ENCODE measurements at regions not wholly inside any gene's neighbourhood (a gene's known extent, or its start where the extent isn't known, plus 50 kb on each side); places are given as distances from the start of the nearest gene placed in this dataset.
"Not testable (repeated sequence)": the region's sequence is repeated elsewhere in the genome, so short reads cannot be mapped to it uniquely, and the experiment has no call there.

DNA sequence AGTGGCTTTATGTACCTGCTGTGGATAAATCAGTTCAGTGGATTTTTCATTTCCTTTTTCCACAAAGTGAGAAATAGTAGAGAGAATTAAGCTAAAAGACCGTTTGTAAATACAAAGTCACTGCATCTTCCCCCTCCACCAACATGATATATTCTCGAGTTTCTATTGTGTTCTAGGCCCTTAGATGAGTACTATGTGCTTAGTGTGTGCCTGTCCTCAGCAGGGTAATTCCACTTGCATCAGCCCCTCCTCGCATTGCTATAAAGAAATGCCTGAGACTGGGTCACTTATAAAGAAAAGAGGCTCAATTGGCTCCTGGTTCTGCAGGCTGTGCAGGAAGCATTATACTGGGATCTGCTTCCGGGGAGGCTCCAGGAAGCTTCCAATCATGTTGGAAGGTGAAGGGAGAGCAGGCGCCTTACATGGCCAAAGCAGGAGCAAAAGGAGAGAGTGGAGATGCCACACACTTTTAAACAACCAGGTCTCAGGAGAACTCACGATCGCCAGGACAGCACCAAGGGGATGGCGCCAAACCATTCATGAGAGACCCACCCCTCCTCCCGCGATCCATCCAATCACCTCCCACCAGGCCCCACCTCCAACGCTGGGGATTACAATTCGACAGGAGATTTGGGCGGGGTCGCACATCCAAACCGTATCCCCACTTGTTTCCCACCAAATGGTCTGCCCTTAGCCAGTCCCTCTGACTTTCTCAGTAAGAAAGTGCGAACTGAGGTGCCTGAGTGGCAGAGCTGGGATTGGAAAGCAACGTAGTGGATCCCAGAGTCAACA lies 102.3 kb upstream of the ABCC4 start:
- no peak for TF ChIP-seq JUND (IDR thresholded peaks at IDR 0.05; ENCODE audit: low read depth)
- in situ Hi-C loops (cut with HindIII; ENCODE audit: low pct_unique_long_range_greater_than_20kb, low sequenced_read_pairs): no loop called here
- no peak for DNase-seq (ENCODE audit: low read depth in 1 of 2, low spot score in 1 of 2)

GRCh38 chr13:95404141-95404882 lies 103.1 kb upstream of the ABCC4 start:
- TF ChIP-seq JUND (IDR thresholded peaks at IDR 0.05; ENCODE audit: low read depth): no peak
- in situ Hi-C loops (cut with HindIII; ENCODE audit: low pct_unique_long_range_greater_than_20kb, low sequenced_read_pairs): no loop called here
- peak; percentile 56 to 75 for DNase-seq (ENCODE audit: low read depth in 1 of 2, low spot score in 1 of 2)

- in situ Hi-C loops (cut with HindIII; ENCODE audit: low pct_unique_long_range_greater_than_20kb, low sequenced_read_pairs): no loop called here
- no peak for TF ChIP-seq JUND (IDR thresholded peaks at IDR 0.05; ENCODE audit: low read depth)
- DNase-seq (ENCODE audit: low read depth in 1 of 2, low spot score in 1 of 2): no peak
Measured at GRCh38 chr13:95406176-95406575, 104.9 kb upstream of the ABCC4 start.

- in situ Hi-C loops (cut with HindIII; ENCODE audit: low pct_unique_long_range_greater_than_20kb, low sequenced_read_pairs): no loop called here
- TF ChIP-seq JUND (IDR thresholded peaks at IDR 0.05; ENCODE audit: low read depth): no peak
- DNase-seq (ENCODE audit: low read depth in 1 of 2, low spot score in 1 of 2): no peak
Measured at GRCh38 chr13:95411428-95412040, 110.3 kb upstream of the ABCC4 start.

GRCh38 chr13:95418946-95419345 lies 117.7 kb upstream of the ABCC4 start:
- no peak for TF ChIP-seq JUND (IDR thresholded peaks at IDR 0.05; ENCODE audit: low read depth)
- in situ Hi-C loops (cut with HindIII; ENCODE audit: low pct_unique_long_range_greater_than_20kb, low sequenced_read_pairs): no loop called here
- no peak for DNase-seq (ENCODE audit: low read depth in 1 of 2, low spot score in 1 of 2)

DNA sequence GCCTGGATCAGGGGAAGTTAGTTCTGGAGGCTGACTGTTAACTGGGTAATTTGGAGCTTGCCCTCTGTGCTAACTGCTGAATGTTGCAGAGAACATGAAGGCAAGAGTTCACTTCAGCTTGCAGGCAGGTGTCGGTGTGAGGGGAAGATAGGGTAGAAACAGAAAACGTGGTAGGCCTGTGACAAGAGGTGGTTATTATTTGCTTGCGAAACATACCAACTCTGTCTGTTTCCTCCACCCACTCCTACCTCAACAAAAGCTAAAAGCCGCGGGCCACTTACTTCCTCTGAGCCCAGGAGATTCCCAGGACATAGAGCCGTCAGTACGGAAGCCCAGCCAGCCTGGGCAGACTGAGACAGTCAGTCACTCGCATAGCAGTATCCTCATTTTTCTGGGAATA lies 119.2 kb upstream of the ABCC4 start:
- in situ Hi-C loops (cut with HindIII; ENCODE audit: low pct_unique_long_range_greater_than_20kb, low sequenced_read_pairs): no loop called here
- TF ChIP-seq JUND (IDR thresholded peaks at IDR 0.05; ENCODE audit: low read depth): no peak
- DNase-seq (ENCODE audit: low read depth in 1 of 2, low spot score in 1 of 2): no peak

GRCh38 chr13:95426631-95427030 lies 125.4 kb upstream of the ABCC4 start:
- TF ChIP-seq JUND (IDR thresholded peaks at IDR 0.05; ENCODE audit: low read depth): no peak
- no peak for DNase-seq (ENCODE audit: low read depth in 1 of 2, low spot score in 1 of 2)
- in situ Hi-C loops (cut with HindIII; ENCODE audit: low pct_unique_long_range_greater_than_20kb, low sequenced_read_pairs): no loop called here

GRCh38 chr13:95430525-95430924 lies 122.0 kb upstream of the CLDN10 start:
- peak in 1 of 2 experiments; percentile 53 for DNase-seq (ENCODE audit: low read depth in 1 of 2, low spot score in 1 of 2)
- in situ Hi-C loops (cut with HindIII; ENCODE audit: low pct_unique_long_range_greater_than_20kb, low sequenced_read_pairs): not testable (repeated sequence)

- no peak for DNase-seq (ENCODE audit: low read depth in 1 of 2, low spot score in 1 of 2)
- in situ Hi-C loops (cut with HindIII; ENCODE audit: low pct_unique_long_range_greater_than_20kb, low sequenced_read_pairs): no loop called here
Measured at GRCh38 chr13:95432141-95432540, 120.4 kb upstream of the CLDN10 start.

DNA sequence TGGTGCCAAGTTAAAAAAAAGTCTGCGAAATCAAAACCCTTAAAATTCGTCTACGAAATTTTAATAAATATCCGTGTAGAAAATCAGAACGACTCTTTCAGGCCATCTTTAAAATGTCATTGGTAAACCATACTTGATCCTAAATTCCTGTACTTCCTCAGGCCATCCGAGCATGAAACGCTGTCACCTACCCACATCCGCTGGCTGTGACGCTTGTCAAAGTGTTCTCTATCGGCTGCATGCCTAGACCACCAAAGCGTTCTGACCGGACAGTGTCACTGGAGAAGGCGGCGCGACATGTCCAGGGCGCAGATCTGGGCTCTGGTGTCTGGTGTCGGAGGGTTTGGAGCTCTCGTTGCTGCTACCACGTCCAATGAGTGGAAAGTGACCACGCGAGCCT lies 119.0 kb upstream of the CLDN10 start:
- no peak for TF ChIP-seq JUND (IDR thresholded peaks at IDR 0.05; ENCODE audit: low read depth)
- in situ Hi-C loops (cut with HindIII; ENCODE audit: low pct_unique_long_range_greater_than_20kb, low sequenced_read_pairs): no loop called here
- DNase-seq (ENCODE audit: low read depth in 1 of 2, low spot score in 1 of 2): no peak

More at GRCh38 chr13:95432141-95432540, 120.4 kb upstream of the CLDN10 start:
- TF ChIP-seq JUND (IDR thresholded peaks at IDR 0.05; ENCODE audit: low read depth): no peak

GRCh38 chr13:95434111-95434510 lies 118.4 kb upstream of the CLDN10 start:
- no peak for DNase-seq (ENCODE audit: low read depth in 1 of 2, low spot score in 1 of 2)
- in situ Hi-C loops (cut with HindIII; ENCODE audit: low pct_unique_long_range_greater_than_20kb, low sequenced_read_pairs): no loop called here
- TF ChIP-seq JUND (IDR thresholded peaks at IDR 0.05; ENCODE audit: low read depth): no peak

DNA sequence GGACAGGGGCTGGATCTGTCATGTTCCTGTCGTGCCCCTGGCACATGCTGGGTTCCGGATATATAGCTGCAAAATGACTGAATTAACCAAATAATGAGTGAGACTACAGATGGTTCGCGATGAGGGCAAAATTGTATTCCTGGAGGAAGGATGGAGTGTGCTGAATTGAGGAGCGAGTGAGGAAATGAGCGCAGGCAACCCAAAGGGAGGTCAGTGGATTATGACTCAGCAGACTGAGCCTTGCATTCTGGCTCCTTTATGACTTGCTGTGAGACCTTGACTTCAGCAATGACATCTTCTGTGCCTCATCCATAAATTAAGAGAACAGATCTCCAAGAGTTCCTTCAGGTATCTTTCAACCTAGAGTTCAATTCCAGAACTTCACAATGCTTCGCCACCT lies 115.0 kb upstream of the CLDN10 start:
- no peak for TF ChIP-seq JUND (IDR thresholded peaks at IDR 0.05; ENCODE audit: low read depth)
- in situ Hi-C loops (cut with HindIII; ENCODE audit: low pct_unique_long_range_greater_than_20kb, low sequenced_read_pairs): no loop called here

GRCh38 chr13:95438297-95438696 lies 114.2 kb upstream of the CLDN10 start:
- DNase-seq (ENCODE audit: low read depth in 1 of 2, low spot score in 1 of 2): no peak
- in situ Hi-C loops (cut with HindIII; ENCODE audit: low pct_unique_long_range_greater_than_20kb, low sequenced_read_pairs): no loop called here
- TF ChIP-seq JUND (IDR thresholded peaks at IDR 0.05; ENCODE audit: low read depth): no peak

More for the DNA sequence above, 115.0 kb upstream of the CLDN10 start:
- no peak for DNase-seq (ENCODE audit: low read depth in 1 of 2, low spot score in 1 of 2)

Data from T47D (cell line).